Neural crest cell (in vitro differentiated cells): ENCODE measurements at regions not wholly inside any gene's neighbourhood (a gene's known extent, or its start where the extent isn't known, plus 50 kb on each side); places are given as distances from the start of the nearest gene placed in this dataset.

ENCODE experiments used
- DNase-seq: peaks from one replicate; pipeline ENCODE4 v3.0.0; 2021; ENCODE audit warnings: low read depth, mixed read lengths, low spot score
- H3K27ac Mint-ChIP-seq: one replicate; pipeline ENCODE4 v1.8.0; 2021; ENCODE audit warnings: mild to moderate bottlenecking, mixed read lengths; ENCODE audit not compliant: unreplicated experiment
- H3K27me3 Mint-ChIP-seq: 2 replicates; pipeline ENCODE4 v1.8.0; 2021; ENCODE audit warnings: low read depth, mild to moderate bottlenecking, mixed read lengths
- H3K36me3 Mint-ChIP-seq: 2 replicates; pipeline ENCODE4 v1.8.0; 2021; ENCODE audit warnings: low read depth, mild to moderate bottlenecking, mixed read lengths
- H3K4me1 Mint-ChIP-seq: 2 replicates; pipeline ENCODE4 v1.8.0; 2021; ENCODE audit warnings: mixed read lengths
- H3K4me3 Mint-ChIP-seq: one replicate; pipeline ENCODE4 v1.8.0; 2021; ENCODE audit warnings: mild to moderate bottlenecking, mixed read lengths
- H3K9me3 Mint-ChIP-seq: 2 replicates; pipeline ENCODE4 v1.8.0; 2021; ENCODE audit warnings: mixed read lengths
- TF ChIP-seq, protein P1 (sequence below): fragments of 200-600 bp; sonication (generic); conservative IDR thresholded peaks from 2 replicates; pipeline ENCODE4 v1.5.0; 2021; ENCODE audit warnings: antibody characterized with exemption, mild to moderate bottlenecking

DNA sequence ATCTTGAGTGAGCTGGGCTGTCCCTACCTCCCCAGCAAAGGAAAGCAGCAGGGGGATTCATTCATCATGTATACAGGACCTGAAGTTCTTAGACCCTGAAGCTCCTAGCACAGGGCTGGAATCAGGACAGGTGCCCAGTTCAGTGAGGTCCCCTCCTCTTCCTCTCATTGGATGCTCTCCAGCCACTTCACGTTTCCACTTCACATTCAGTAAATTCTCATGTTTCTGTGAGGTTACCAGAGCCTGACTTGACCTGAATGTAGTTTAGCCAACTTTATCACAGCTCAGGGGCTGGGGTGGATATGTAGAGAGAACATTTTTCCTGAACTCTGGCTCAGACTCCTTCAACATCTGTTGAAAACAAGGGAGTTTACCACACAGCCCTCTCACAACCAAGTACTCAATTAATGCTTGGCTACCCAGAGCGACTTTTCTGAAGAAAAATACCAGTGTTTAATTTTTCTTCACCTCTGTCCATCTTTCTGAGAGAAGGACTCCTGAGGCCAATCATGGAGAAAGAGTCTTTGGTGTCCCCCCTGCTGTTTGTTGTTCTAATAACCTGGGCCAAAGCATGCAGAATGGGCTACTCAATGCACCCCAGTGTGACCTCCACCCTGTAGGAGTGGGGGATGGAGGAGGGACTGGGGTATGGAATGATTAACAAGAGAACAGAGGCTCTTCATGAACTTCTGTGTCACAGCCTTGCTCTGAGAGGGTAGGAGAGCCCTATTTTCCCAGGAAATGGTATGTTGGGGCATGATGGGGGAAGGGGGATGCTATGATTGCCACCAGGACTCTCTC is 108.3 kb upstream of the FGGY start:
- no peak for DNase-seq
- H3K27me3 Mint-ChIP-seq = no peaks in the 10 kb centered on the region
- H3K9me3 Mint-ChIP-seq = peaks cover 22% of the 10 kb centered on the region
- no peak overlapping the region for H3K4me3 Mint-ChIP-seq
- TF ChIP-seq, protein P1, sequence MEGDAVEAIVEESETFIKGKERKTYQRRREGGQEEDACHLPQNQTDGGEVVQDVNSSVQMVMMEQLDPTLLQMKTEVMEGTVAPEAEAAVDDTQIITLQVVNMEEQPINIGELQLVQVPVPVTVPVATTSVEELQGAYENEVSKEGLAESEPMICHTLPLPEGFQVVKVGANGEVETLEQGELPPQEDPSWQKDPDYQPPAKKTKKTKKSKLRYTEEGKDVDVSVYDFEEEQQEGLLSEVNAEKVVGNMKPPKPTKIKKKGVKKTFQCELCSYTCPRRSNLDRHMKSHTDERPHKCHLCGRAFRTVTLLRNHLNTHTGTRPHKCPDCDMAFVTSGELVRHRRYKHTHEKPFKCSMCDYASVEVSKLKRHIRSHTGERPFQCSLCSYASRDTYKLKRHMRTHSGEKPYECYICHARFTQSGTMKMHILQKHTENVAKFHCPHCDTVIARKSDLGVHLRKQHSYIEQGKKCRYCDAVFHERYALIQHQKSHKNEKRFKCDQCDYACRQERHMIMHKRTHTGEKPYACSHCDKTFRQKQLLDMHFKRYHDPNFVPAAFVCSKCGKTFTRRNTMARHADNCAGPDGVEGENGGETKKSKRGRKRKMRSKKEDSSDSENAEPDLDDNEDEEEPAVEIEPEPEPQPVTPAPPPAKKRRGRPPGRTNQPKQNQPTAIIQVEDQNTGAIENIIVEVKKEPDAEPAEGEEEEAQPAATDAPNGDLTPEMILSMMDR = no peak
- no peak overlapping the region for H3K27ac Mint-ChIP-seq
- peaks cover 9% of the 10 kb centered on the region for H3K36me3 Mint-ChIP-seq
- no peaks in the 10 kb centered on the region for H3K4me1 Mint-ChIP-seq

- peaks cover 21% of the 10 kb centered on the region for H3K9me3 Mint-ChIP-seq
- H3K27me3 Mint-ChIP-seq = no peaks in the 10 kb centered on the region
- TF ChIP-seq, protein P1 = no peak
- H3K27ac Mint-ChIP-seq = no peak overlapping the region
- H3K4me1 Mint-ChIP-seq = no peaks in the 10 kb centered on the region
- no peak for DNase-seq
- peaks cover 9% of the 10 kb centered on the region for H3K36me3 Mint-ChIP-seq
- H3K4me3 Mint-ChIP-seq = no peak overlapping the region
Observed at GRCh38 chr1:59193443-59194093, 103.3 kb upstream of the FGGY start.

- H3K4me3 Mint-ChIP-seq = no peak overlapping the region
- H3K27ac Mint-ChIP-seq = no peak overlapping the region
- no peaks in the 10 kb centered on the region for H3K27me3 Mint-ChIP-seq
- TF ChIP-seq, protein P1 = no peak
- peaks cover 6% of the 10 kb centered on the region for H3K36me3 Mint-ChIP-seq
- peaks cover 18% of the 10 kb centered on the region for H3K9me3 Mint-ChIP-seq
- no peaks in the 10 kb centered on the region for H3K4me1 Mint-ChIP-seq
- no peak for DNase-seq
Observed at GRCh38 chr1:59194621-59195020, 102.3 kb upstream of the FGGY start.

DNA sequence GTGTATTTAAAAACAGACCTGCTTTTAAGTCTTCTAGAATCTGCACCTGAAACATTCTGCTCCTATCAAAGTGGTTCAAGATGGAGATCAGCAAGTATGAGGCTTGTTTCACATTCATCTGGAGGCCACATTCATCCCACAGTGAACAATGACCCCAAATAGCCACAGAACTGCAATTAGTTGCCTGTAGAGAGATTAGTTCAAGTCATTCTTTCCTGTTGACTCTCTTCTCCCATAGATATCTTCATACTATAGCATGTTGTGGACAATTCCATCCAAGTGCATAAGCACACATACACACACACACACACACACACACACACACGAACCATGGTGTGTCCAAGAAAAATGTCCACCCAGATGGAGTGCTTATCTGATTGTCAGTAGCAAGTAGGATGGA is 101.7 kb upstream of the FGGY start:
- Mint-ChIP-seq H3K9me3 (peaks cover 13% of the 10 kb centered on the region), H3K4me1 (no peaks in the 10 kb centered on the region), H3K4me3 (no peak overlapping the region), H3K36me3 (peaks cover 1% of the 10 kb centered on the region), H3K27me3 (no peaks in the 10 kb centered on the region), H3K27ac (no peak overlapping the region)
- no peak for DNase-seq
- TF ChIP-seq, protein P1 = no peak

- Mint-ChIP-seq H3K9me3 (peaks cover 2% of the 10 kb centered on the region), H3K36me3 (no peaks in the 10 kb centered on the region), H3K4me3 (no peak overlapping the region), H3K27ac (no peak overlapping the region), H3K4me1 (no peaks in the 10 kb centered on the region), H3K27me3 (no peaks in the 10 kb centered on the region)
- TF ChIP-seq, protein P1 = no peak
- DNase-seq = no peak
Observed at GRCh38 chr1:59198564-59198963, 98.3 kb upstream of the FGGY start.
